ENCODE measurements at regions not wholly inside any gene's neighbourhood (a gene's known extent, or its start where the extent isn't known, plus 50 kb on each side); places are given as distances from the start of the nearest gene placed in this dataset.

GRCh38 chr7:25405736-25406135 lies 177.4 kb upstream of the NPVF start:
- Histone ChIP-seq H3K4me3 (no peak overlapping the region), H3K36me3 (no peaks in the 10 kb centered on the region), H3K27ac (peak overlapping the region in 1 of 2 donors; percentile 58), H3K4me1 (no peaks in the 10 kb centered on the region), H3K9me3 (no peaks in the 10 kb centered on the region), H3K27me3 (no peaks in the 10 kb centered on the region)
- DNase-seq (ENCODE audit: low spot score in 2 of 2), result no peak
- intact Hi-C loops (cut with DNase I; ENCODE audit: low total_unique reads), result no loop called here
- TF ChIP-seq POLR2AphosphoS5 (IDR thresholded peaks at IDR 0.05), result peak in 2 of 3 donors; percentile 17 to 23
- no peak for TF ChIP-seq POLR2A (IDR thresholded peaks at IDR 0.05)

- TF ChIP-seq POLR2A (IDR thresholded peaks at IDR 0.05) (no peak), CTCF (IDR thresholded peaks at IDR 0.05) (no peak), POLR2AphosphoS5 (IDR thresholded peaks at IDR 0.05) (no peak)
Observed at GRCh38 chr7:25407053-25407452, 178.8 kb upstream of the NPVF start.

GRCh38 chr7:25408012-25408687 lies 179.9 kb upstream of the NPVF start:
- peak overlapping the region in 1 of 2 donors; percentile 25 for H3K27ac ChIP-seq
- H3K27me3 ChIP-seq, result no peaks in the 10 kb centered on the region
- no peaks in the 10 kb centered on the region for H3K9me3 ChIP-seq
- no peak for DNase-seq (ENCODE audit: low spot score in 2 of 2)
- no peak for TF ChIP-seq POLR2A (IDR thresholded peaks at IDR 0.05)
- peak in 1 of 3 donors; percentile 70 for TF ChIP-seq POLR2AphosphoS5 (IDR thresholded peaks at IDR 0.05)
- H3K4me1 ChIP-seq, result no peaks in the 10 kb centered on the region
- H3K36me3 ChIP-seq, result no peaks in the 10 kb centered on the region
- intact Hi-C loops (cut with DNase I; ENCODE audit: low total_unique reads), result no loop called here
- no peak overlapping the region for H3K4me3 ChIP-seq

More at GRCh38 chr7:25407053-25407452, 178.8 kb upstream of the NPVF start:
- no peaks in the 10 kb centered on the region for H3K27me3 ChIP-seq
- H3K4me1 ChIP-seq, result no peaks in the 10 kb centered on the region
- no peak overlapping the region for H3K27ac ChIP-seq
- no peaks in the 10 kb centered on the region for H3K36me3 ChIP-seq
- intact Hi-C loops (cut with DNase I; ENCODE audit: low total_unique reads), result no loop called here
- no peak overlapping the region for H3K4me3 ChIP-seq
- H3K9me3 ChIP-seq, result no peaks in the 10 kb centered on the region
- DNase-seq (ENCODE audit: low spot score in 2 of 2), result no peak

GRCh38 chr7:25408876-25409275 lies 180.6 kb upstream of the NPVF start:
- TF ChIP-seq POLR2AphosphoS5 (IDR thresholded peaks at IDR 0.05) (no peak), CTCF (IDR thresholded peaks at IDR 0.05) (no peak), POLR2A (IDR thresholded peaks at IDR 0.05) (no peak)

GRCh38 chr7:25409897-25410636 lies 181.8 kb upstream of the NPVF start:
- H3K36me3 ChIP-seq, result no peaks in the 10 kb centered on the region
- no peaks in the 10 kb centered on the region for H3K9me3 ChIP-seq
- no peak overlapping the region for H3K27ac ChIP-seq
- H3K27me3 ChIP-seq, result no peaks in the 10 kb centered on the region
- no peaks in the 10 kb centered on the region for H3K4me1 ChIP-seq
- intact Hi-C loops (cut with DNase I; ENCODE audit: low total_unique reads), result no loop called here
- no peak for DNase-seq (ENCODE audit: low spot score in 2 of 2)
- no peak overlapping the region for H3K4me3 ChIP-seq
- TF ChIP-seq POLR2A (IDR thresholded peaks at IDR 0.05) (no peak), POLR2AphosphoS5 (IDR thresholded peaks at IDR 0.05) (no peak), CTCF (IDR thresholded peaks at IDR 0.05) (no peak)

More at GRCh38 chr7:25408876-25409275, 180.6 kb upstream of the NPVF start:
- H3K9me3 ChIP-seq, result no peaks in the 10 kb centered on the region
- H3K36me3 ChIP-seq, result no peaks in the 10 kb centered on the region
- H3K27me3 ChIP-seq, result no peaks in the 10 kb centered on the region
- H3K4me3 ChIP-seq, result no peak overlapping the region
- H3K27ac ChIP-seq, result no peak overlapping the region
- intact Hi-C loops (cut with DNase I; ENCODE audit: low total_unique reads), result no loop called here
- no peak for DNase-seq (ENCODE audit: low spot score in 2 of 2)
- no peaks in the 10 kb centered on the region for H3K4me1 ChIP-seq

- Histone ChIP-seq H3K36me3 (no peaks in the 10 kb centered on the region), H3K27me3 (peaks cover 0 to 3% of the 10 kb centered on the region in 2 donors), H3K9me3 (no peaks in the 10 kb centered on the region), H3K27ac (no peak overlapping the region), H3K4me1 (no peaks in the 10 kb centered on the region), H3K4me3 (no peak overlapping the region)
- DNase-seq (ENCODE audit: low spot score in 2 of 2), result no peak
- no peak for TF ChIP-seq CTCF (IDR thresholded peaks at IDR 0.05)
- TF ChIP-seq POLR2A (IDR thresholded peaks at IDR 0.05), result no peak
- TF ChIP-seq POLR2AphosphoS5 (IDR thresholded peaks at IDR 0.05), result no peak
- intact Hi-C loops (cut with DNase I; ENCODE audit: low total_unique reads), result no loop called here
Observed at GRCh38 chr7:25420771-25421170, 192.5 kb upstream of the NPVF start.

Data from breast epithelium (tissue), 4 donors.